ENCODE measurements at regions not wholly inside any gene's neighbourhood (a gene's known extent, or its start where the extent isn't known, plus 50 kb on each side); places are given as distances from the start of the nearest gene placed in this dataset.

GRCh38 chr1:222104694-222105392, 363.0 kb upstream of the DUSP10 start:
- Histone ChIP-seq H3K27me3 (ENCODE audit: control insufficient read depth, insufficient read depth, low read length, poor library complexity, severe bottlenecking) (no peaks in the 10 kb centered on the region), H3K9me3 (ENCODE audit: control insufficient read depth, low read length) (no peaks in the 10 kb centered on the region), H3K4me1 (ENCODE audit: control insufficient read depth, insufficient read depth, low read length) (peaks cover 21% of the 10 kb centered on the region), H3K27ac (ENCODE audit: insufficient read depth, low read depth, low read length, poor library complexity, severe bottlenecking) (peak overlapping the region; percentile 33), H3K36me3 (ENCODE audit: control insufficient read depth, insufficient read depth, low read length) (no peaks in the 10 kb centered on the region), H3K4me3 (ENCODE audit: insufficient read depth, low read depth, low read length) (no peak overlapping the region)
- WGBS, 2 experiments = 79 to 83% methylated on average over 6 of the region's 6 CpGs

- H3K27ac ChIP-seq (ENCODE audit: insufficient read depth, low read depth, low read length, poor library complexity, severe bottlenecking) = no peak overlapping the region
- 88 to 89% methylated on average over 4 of the region's 4 CpGs for WGBS, 2 experiments
- H3K36me3 ChIP-seq (ENCODE audit: control insufficient read depth, insufficient read depth, low read length) = no peaks in the 10 kb centered on the region
- H3K4me3 ChIP-seq (ENCODE audit: insufficient read depth, low read depth, low read length) = no peak overlapping the region
- H3K27me3 ChIP-seq (ENCODE audit: control insufficient read depth, insufficient read depth, low read length, poor library complexity, severe bottlenecking) = no peaks in the 10 kb centered on the region
- H3K9me3 ChIP-seq (ENCODE audit: control insufficient read depth, low read length) = no peaks in the 10 kb centered on the region
- peaks cover 21% of the 10 kb centered on the region for H3K4me1 ChIP-seq (ENCODE audit: control insufficient read depth, insufficient read depth, low read length)
Observed at GRCh38 chr1:222104097-222104496, 362.2 kb upstream of the DUSP10 start.

- H3K36me3 ChIP-seq (ENCODE audit: control insufficient read depth, insufficient read depth, low read length) = no peaks in the 10 kb centered on the region
- peaks cover 11% of the 10 kb centered on the region for H3K4me1 ChIP-seq (ENCODE audit: control insufficient read depth, insufficient read depth, low read length)
- H3K4me3 ChIP-seq (ENCODE audit: insufficient read depth, low read depth, low read length) = no peak overlapping the region
- 26 to 29% methylated on average over 2 of the region's 2 CpGs for WGBS, 2 experiments
- no peak overlapping the region for H3K27ac ChIP-seq (ENCODE audit: insufficient read depth, low read depth, low read length, poor library complexity, severe bottlenecking)
- H3K27me3 ChIP-seq (ENCODE audit: control insufficient read depth, insufficient read depth, low read length, poor library complexity, severe bottlenecking) = no peaks in the 10 kb centered on the region
- H3K9me3 ChIP-seq (ENCODE audit: control insufficient read depth, low read length) = no peaks in the 10 kb centered on the region
Observed at GRCh38 chr1:222099746-222100145, 357.9 kb upstream of the DUSP10 start.

- no peak overlapping the region for H3K4me3 ChIP-seq (ENCODE audit: insufficient read depth, low read depth, low read length)
- H3K36me3 ChIP-seq (ENCODE audit: control insufficient read depth, insufficient read depth, low read length) = no peaks in the 10 kb centered on the region
- no peaks in the 10 kb centered on the region for H3K9me3 ChIP-seq (ENCODE audit: control insufficient read depth, low read length)
- H3K4me1 ChIP-seq (ENCODE audit: control insufficient read depth, insufficient read depth, low read length) = no peaks in the 10 kb centered on the region
- WGBS, 2 experiments = 47 to 51% methylated on average over 2 of the region's 2 CpGs
- no peaks in the 10 kb centered on the region for H3K27me3 ChIP-seq (ENCODE audit: control insufficient read depth, insufficient read depth, low read length, poor library complexity, severe bottlenecking)
- no peak overlapping the region for H3K27ac ChIP-seq (ENCODE audit: insufficient read depth, low read depth, low read length, poor library complexity, severe bottlenecking)
Observed at GRCh38 chr1:222098404-222098803, 356.5 kb upstream of the DUSP10 start.

DNA sequence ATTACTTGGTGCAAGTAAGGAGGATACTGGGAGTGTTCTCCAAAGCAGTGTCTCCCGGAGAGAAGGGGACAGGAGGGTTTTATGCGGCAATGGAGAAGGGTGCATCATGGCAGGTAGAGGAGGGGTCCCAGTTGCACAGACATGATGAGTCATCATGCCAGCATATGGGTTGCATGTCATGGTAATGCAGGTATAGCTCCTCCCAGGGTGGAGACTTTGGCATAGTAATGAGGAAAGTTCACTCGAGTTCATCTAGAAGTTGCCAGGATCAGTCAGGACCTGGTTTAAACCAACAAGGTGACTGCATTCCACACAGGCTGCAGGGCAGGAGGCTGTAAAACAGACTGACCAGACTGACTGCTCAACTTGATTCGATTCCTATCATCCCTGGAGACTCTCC, 355.7 kb upstream of the DUSP10 start:
- Histone ChIP-seq H3K36me3 (ENCODE audit: control insufficient read depth, insufficient read depth, low read length) (no peaks in the 10 kb centered on the region), H3K4me3 (ENCODE audit: insufficient read depth, low read depth, low read length) (no peak overlapping the region), H3K4me1 (ENCODE audit: control insufficient read depth, insufficient read depth, low read length) (no peaks in the 10 kb centered on the region), H3K9me3 (ENCODE audit: control insufficient read depth, low read length) (no peaks in the 10 kb centered on the region), H3K27me3 (ENCODE audit: control insufficient read depth, insufficient read depth, low read length, poor library complexity, severe bottlenecking) (no peaks in the 10 kb centered on the region), H3K27ac (ENCODE audit: insufficient read depth, low read depth, low read length, poor library complexity, severe bottlenecking) (no peak overlapping the region)
- WGBS, 2 experiments = 90 to 92% methylated on average over 3 to 4 of the region's 4 CpGs

- Histone ChIP-seq H3K4me1 (ENCODE audit: control insufficient read depth, insufficient read depth, low read length) (no peaks in the 10 kb centered on the region), H3K36me3 (ENCODE audit: control insufficient read depth, insufficient read depth, low read length) (no peaks in the 10 kb centered on the region), H3K9me3 (ENCODE audit: control insufficient read depth, low read length) (no peaks in the 10 kb centered on the region), H3K4me3 (ENCODE audit: insufficient read depth, low read depth, low read length) (no peak overlapping the region), H3K27me3 (ENCODE audit: control insufficient read depth, insufficient read depth, low read length, poor library complexity, severe bottlenecking) (no peaks in the 10 kb centered on the region), H3K27ac (ENCODE audit: insufficient read depth, low read depth, low read length, poor library complexity, severe bottlenecking) (no peak overlapping the region)
- WGBS, 2 experiments = 73 to 74% methylated on average over 4 of the region's 4 CpGs
Observed at GRCh38 chr1:222096883-222097282, 355.0 kb upstream of the DUSP10 start.

DNA sequence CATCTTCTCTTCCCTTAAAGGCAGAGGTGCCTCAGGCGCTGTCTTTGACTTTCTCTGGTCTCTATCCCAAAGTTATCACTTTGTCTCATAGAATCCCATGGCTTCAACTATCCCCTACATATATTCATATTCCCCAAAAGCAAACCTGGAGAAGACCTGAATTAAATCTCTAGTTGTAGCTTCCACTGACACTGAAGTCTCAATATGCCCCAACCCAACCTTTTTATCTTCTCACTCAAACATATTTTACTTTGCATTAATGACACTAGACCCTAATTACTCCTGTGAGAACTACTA, 354.5 kb upstream of the DUSP10 start:
- Histone ChIP-seq H3K4me1 (ENCODE audit: control insufficient read depth, insufficient read depth, low read length) (no peaks in the 10 kb centered on the region), H3K27me3 (ENCODE audit: control insufficient read depth, insufficient read depth, low read length, poor library complexity, severe bottlenecking) (no peaks in the 10 kb centered on the region), H3K4me3 (ENCODE audit: insufficient read depth, low read depth, low read length) (no peak overlapping the region), H3K27ac (ENCODE audit: insufficient read depth, low read depth, low read length, poor library complexity, severe bottlenecking) (no peak overlapping the region), H3K36me3 (ENCODE audit: control insufficient read depth, insufficient read depth, low read length) (no peaks in the 10 kb centered on the region), H3K9me3 (ENCODE audit: control insufficient read depth, low read length) (no peaks in the 10 kb centered on the region)
- WGBS, 2 experiments = 88 to 89% methylated on average over 1 of the region's 1 CpG

GRCh38 chr1:222095606-222096475, 354.0 kb upstream of the DUSP10 start:
- H3K36me3 ChIP-seq (ENCODE audit: control insufficient read depth, insufficient read depth, low read length) = no peaks in the 10 kb centered on the region
- H3K4me1 ChIP-seq (ENCODE audit: control insufficient read depth, insufficient read depth, low read length) = no peaks in the 10 kb centered on the region
- H3K9me3 ChIP-seq (ENCODE audit: control insufficient read depth, low read length) = no peaks in the 10 kb centered on the region
- no peak overlapping the region for H3K27ac ChIP-seq (ENCODE audit: insufficient read depth, low read depth, low read length, poor library complexity, severe bottlenecking)
- no peak overlapping the region for H3K4me3 ChIP-seq (ENCODE audit: insufficient read depth, low read depth, low read length)
- 82 to 83% methylated on average over 11 of the region's 11 CpGs for WGBS, 2 experiments
- H3K27me3 ChIP-seq (ENCODE audit: control insufficient read depth, insufficient read depth, low read length, poor library complexity, severe bottlenecking) = no peaks in the 10 kb centered on the region

- H3K27me3 ChIP-seq (ENCODE audit: control insufficient read depth, insufficient read depth, low read length, poor library complexity, severe bottlenecking) = no peaks in the 10 kb centered on the region
- H3K27ac ChIP-seq (ENCODE audit: insufficient read depth, low read depth, low read length, poor library complexity, severe bottlenecking) = no peak overlapping the region
- H3K36me3 ChIP-seq (ENCODE audit: control insufficient read depth, insufficient read depth, low read length) = no peaks in the 10 kb centered on the region
- H3K9me3 ChIP-seq (ENCODE audit: control insufficient read depth, low read length) = no peaks in the 10 kb centered on the region
- 76 to 77% methylated on average over 4 of the region's 4 CpGs for WGBS, 2 experiments
- no peaks in the 10 kb centered on the region for H3K4me1 ChIP-seq (ENCODE audit: control insufficient read depth, insufficient read depth, low read length)
- no peak overlapping the region for H3K4me3 ChIP-seq (ENCODE audit: insufficient read depth, low read depth, low read length)
Observed at GRCh38 chr1:222093518-222093917, 351.6 kb upstream of the DUSP10 start.

GRCh38 chr1:222090103-222090502, 348.2 kb upstream of the DUSP10 start:
- Histone ChIP-seq H3K9me3 (ENCODE audit: control insufficient read depth, low read length) (no peaks in the 10 kb centered on the region), H3K4me3 (ENCODE audit: insufficient read depth, low read depth, low read length) (no peak overlapping the region), H3K27ac (ENCODE audit: insufficient read depth, low read depth, low read length, poor library complexity, severe bottlenecking) (no peak overlapping the region), H3K4me1 (ENCODE audit: control insufficient read depth, insufficient read depth, low read length) (no peaks in the 10 kb centered on the region), H3K36me3 (ENCODE audit: control insufficient read depth, insufficient read depth, low read length) (no peaks in the 10 kb centered on the region), H3K27me3 (ENCODE audit: control insufficient read depth, insufficient read depth, low read length, poor library complexity, severe bottlenecking) (no peaks in the 10 kb centered on the region)
- 88 to 95% methylated on average over 4 of the region's 4 CpGs for WGBS, 2 experiments
